IMR-90 (cell line): ENCODE measurements at regions not wholly inside any gene's neighbourhood (a gene's known extent, or its start where the extent isn't known, plus 50 kb on each side); places are given as distances from the start of the nearest gene placed in this dataset.

Experiments used
- ATAC-seq: fragments of 200-7000 bp; cut with Tn5 transposase; 2 replicates; pipeline ENCODE4 v1.9.1; 2020; ENCODE audit warnings: low read depth, mild to moderate bottlenecking, moderate library complexity
- BruUV-seq: library from RNA; stranded (reverse); fragments of 400-500 nt; replicated peaks from 2 replicates; lab custom pipeline; 2021; lab: Mats Ljungman, UMichigan
- CTCF ChIA-PET: fragments of 300-600 bp; formaldehyde crosslinking; extraction: SDS; loops from one replicate; lab custom pipeline; 2021; ENCODE audit warnings: antibody characterized with exemption; lab: Yijun Ruan, JAX
- POLR2A ChIA-PET: fragments of 300-600 bp; sonication (Branson Sonifier 250); formaldehyde crosslinking; loops from one replicate; lab custom pipeline; 2022; ENCODE audit warnings: antibody characterized with exemption; ENCODE audit not compliant: unreplicated experiment; lab: Charles Lee
- DNase-seq: peaks from one replicate; pipeline ENCODE4 v3.0.0; 2013
- H2AFZ ChIP-seq: replicated peaks from 2 replicates; pipeline ENCODE3; 2013; ENCODE audit warnings: low read length, mild to moderate bottlenecking; ENCODE audit not compliant: poor library complexity
- H2AK5ac ChIP-seq: 2 replicates; pipeline ENCODE4 v1.6.1; 2013; ENCODE audit warnings: low read depth, low read length, inconsistent platforms
- H2AK9ac ChIP-seq: replicated peaks from 2 replicates; pipeline ENCODE3; 2013; ENCODE audit warnings: mild to moderate bottlenecking, low read depth, low read length, moderate library complexity; ENCODE audit not compliant: poor library complexity
- H2BK120ac ChIP-seq: 2 replicates; pipeline ENCODE4 v1.6.1; 2013; ENCODE audit warnings: low read depth, low read length, inconsistent platforms
- H2BK15ac ChIP-seq: 3 replicates; pipeline ENCODE4 v1.6.1; 2013; ENCODE audit warnings: low read depth, low read length, inconsistent platforms
- H2BK20ac ChIP-seq: 2 replicates; pipeline ENCODE4 v1.6.1; 2013; ENCODE audit warnings: low read depth, mild to moderate bottlenecking, inconsistent platforms, low read length, moderate library complexity
- H2BK5ac ChIP-seq: 2 replicates; pipeline ENCODE4 v1.6.1; 2013; ENCODE audit warnings: mild to moderate bottlenecking, low read depth, low read length, inconsistent platforms; ENCODE audit not compliant: poor library complexity, severe bottlenecking
- H3K14ac ChIP-seq: replicated peaks from 2 replicates; pipeline ENCODE4 v1.6.1; 2013; ENCODE audit warnings: low read depth, low read length, inconsistent platforms
- H3K18ac ChIP-seq: 2 replicates; pipeline ENCODE4 v1.6.1; 2013; ENCODE audit warnings: low read depth, low read length, control low read depth
- H3K23ac ChIP-seq: 2 replicates; pipeline ENCODE4 v1.6.1; 2013; ENCODE audit warnings: low read depth, low read length, inconsistent platforms
- H3K27ac ChIP-seq: 2 replicates; pipeline ENCODE4 v1.5.1; 2013; ENCODE audit warnings: mild to moderate bottlenecking, control low read depth, low read length; ENCODE audit not compliant: insufficient read depth
- H3K27me3 ChIP-seq: 2 replicates; pipeline ENCODE4 v1.6.1; 2013; ENCODE audit warnings: low read length; ENCODE audit not compliant: control insufficient read depth, insufficient read depth
- H3K36me3 ChIP-seq: 2 replicates; pipeline ENCODE4 v1.6.1; 2013; ENCODE audit warnings: low read length, mixed read lengths; ENCODE audit not compliant: control insufficient read depth, insufficient read depth
- H3K4ac ChIP-seq: 2 replicates; pipeline ENCODE4 v1.6.1; 2013; ENCODE audit warnings: low read depth, low read length, inconsistent platforms
- H3K4me1 ChIP-seq: 2 replicates; pipeline ENCODE4 v1.6.1; 2013; ENCODE audit warnings: low read length, mixed read lengths; ENCODE audit not compliant: control insufficient read depth, insufficient read depth
- H3K4me2 ChIP-seq: 2 replicates; pipeline ENCODE4 v1.6.1; 2013; ENCODE audit warnings: low read depth, mild to moderate bottlenecking, control low read depth, low read length, moderate library complexity
- H3K4me3 ChIP-seq: 2 replicates; pipeline ENCODE4 v1.5.1; 2013; ENCODE audit warnings: low read depth, mild to moderate bottlenecking, control low read depth, low read length, moderate library complexity; ENCODE audit not compliant: insufficient read depth
- H3K56ac ChIP-seq: 2 replicates; pipeline ENCODE4 v1.6.1; 2013; ENCODE audit warnings: low read length, inconsistent platforms; ENCODE audit not compliant: insufficient read depth; ENCODE audit errors: extremely low read depth
- H3K79me1 ChIP-seq, 2 experiments: 2 replicates each; pipeline ENCODE4 v1.6.1; 2013; ENCODE audit warnings: low read length in 2 of 2, inconsistent platforms in 1 of 2, low read depth in 1 of 2
- H3K9ac ChIP-seq: 2 replicates; pipeline ENCODE4 v1.6.1; 2013; ENCODE audit warnings: low read depth, low read length, control low read depth
- H3K9me1 ChIP-seq: 2 replicates; pipeline ENCODE4 v1.6.1; 2013; ENCODE audit warnings: low read length, inconsistent platforms; ENCODE audit not compliant: insufficient read depth
- H3K9me3 ChIP-seq: 2 replicates; pipeline ENCODE4 v1.6.1; 2013; ENCODE audit warnings: low read length; ENCODE audit not compliant: control insufficient read depth, insufficient read depth
- H4K20me1 ChIP-seq: 2 replicates; pipeline ENCODE4 v1.6.1; 2013; ENCODE audit warnings: low read length, inconsistent platforms; ENCODE audit not compliant: insufficient read depth
- H4K5ac ChIP-seq: 2 replicates; pipeline ENCODE4 v1.6.1; 2013; ENCODE audit warnings: mild to moderate bottlenecking, low read depth, low read length, control low read depth
- H4K8ac ChIP-seq, 2 experiments: 2 replicates each; pipeline ENCODE4 v1.6.1; 2013; ENCODE audit warnings: low read depth in 2 of 2, low read length in 2 of 2, control low read depth in 1 of 2, inconsistent platforms in 1 of 2
- H4K91ac ChIP-seq: 2 replicates; pipeline ENCODE4 v1.6.1; 2013; ENCODE audit warnings: low read depth, low read length, inconsistent platforms; ENCODE audit not compliant: insufficient read depth
- BHLHE40 ChIP-seq: fragments of 150-350 bp; IDR thresholded peaks from 2 replicates; pipeline ENCODE4 v1.6.1; 2016; ENCODE audit warnings: mild to moderate bottlenecking, low read depth, low read length
- CHD1 ChIP-seq: IDR thresholded peaks from 2 replicates; pipeline ENCODE4 v1.6.1; 2012; ENCODE audit warnings: low read depth, low read length, improper control_type of control experiment
- CTCF ChIP-seq: conservative IDR thresholded peaks from 2 replicates; pipeline ENCODE4 v1.5.1; 2012; ENCODE audit warnings: mild to moderate bottlenecking, low read depth, low read length, improper control_type of control experiment
- ELK1 ChIP-seq: fragments of 150-350 bp; IDR thresholded peaks from 2 replicates; pipeline ENCODE4 v1.6.1; 2016; ENCODE audit warnings: low read depth, mild to moderate bottlenecking, low read length, moderate library complexity, borderline replicate concordance
- FOS ChIP-seq: fragments of 150-350 bp; IDR thresholded peaks from 2 replicates; pipeline ENCODE4 v1.6.1; 2016; ENCODE audit warnings: low read depth, low read length
- MAFK ChIP-seq: IDR thresholded peaks from 2 replicates; pipeline ENCODE4 v1.6.1; 2012; ENCODE audit warnings: low read depth, low read length, improper control_type of control experiment
- MAZ ChIP-seq: IDR thresholded peaks from 2 replicates; pipeline ENCODE4 v1.6.1; 2012; ENCODE audit warnings: low read depth, mild to moderate bottlenecking, low read length, improper control_type of control experiment, moderate library complexity, borderline replicate concordance
- MXI1 ChIP-seq: IDR thresholded peaks from 2 replicates; pipeline ENCODE4 v1.6.1; 2012; ENCODE audit warnings: low read depth, mild to moderate bottlenecking, low read length, moderate library complexity, borderline replicate concordance
- NFE2L2 ChIP-seq: fragments of 150-350 bp; IDR thresholded peaks from 2 replicates; pipeline ENCODE4 v1.6.1; 2016; ENCODE audit warnings: low read depth, mild to moderate bottlenecking, low read length
- POLR2A ChIP-seq: IDR thresholded peaks from 2 replicates; pipeline ENCODE4 v1.6.1; 2012; ENCODE audit warnings: mild to moderate bottlenecking, low read depth, low read length
- RAD21 ChIP-seq: IDR thresholded peaks from 2 replicates; pipeline ENCODE4 v1.6.1; 2012; ENCODE audit warnings: low read length, improper control_type of control experiment
- RCOR1 ChIP-seq: IDR thresholded peaks from 2 replicates; pipeline ENCODE4 v1.6.1; 2012; ENCODE audit warnings: mild to moderate bottlenecking, low read length, improper control_type of control experiment; ENCODE audit not compliant: insufficient replicate concordance
- RFX5 ChIP-seq: IDR thresholded peaks from 2 replicates; pipeline ENCODE4 v1.8.0; 2012; ENCODE audit warnings: low read depth, mild to moderate bottlenecking, low read length, moderate library complexity
- SMC3 ChIP-seq: fragments of 150-350 bp; IDR thresholded peaks from 2 replicates; pipeline ENCODE4 v1.6.1; 2016; ENCODE audit warnings: low read depth, mild to moderate bottlenecking, antibody characterized with exemption, low read length, moderate library complexity
- USF2 ChIP-seq: fragments of 150-350 bp; IDR thresholded peaks from 2 replicates; pipeline ENCODE4 v1.6.1; 2017; ENCODE audit warnings: mild to moderate bottlenecking, antibody characterized with exemption, low read length, low read depth
- WGBS, 2 experiments: methylation state at CpG; one replicate each; pipeline versions ENCODE4 v1.1.5 to v1.1.7; 2013; ENCODE audit warnings: missing lambda C conversion rate in 2 of 2; ENCODE audit not compliant: insufficient read length in 1 of 2; ENCODE audit errors: extremely low coverage in 2 of 2; 5-methylcytosine and 5-hydroxymethylcytosine counted together
- dilution Hi-C: fragments of 300-500 bp; cut with HindIII; formaldehyde crosslinking; loops from one replicate; pipeline ENCODE4 v1.14.3; 2018; ENCODE audit warnings: low sequenced_read_pairs; ENCODE audit not compliant: unreplicated experiment
- in situ Hi-C: fragments of 300-500 bp; cut with MboI; formaldehyde crosslinking; loops from 3 replicates; pipeline ENCODE4 v1.14.3; 2019; ENCODE audit warnings: low sequenced_read_pairs, inconsistent platforms, mixed read lengths
- intact Hi-C: fragments of 100-400 bp; cut with micrococcal nuclease; formaldehyde crosslinking; loops from 2 replicates; pipeline ENCODE4 v1.10.0; 2022

- H2BK20ac ChIP-seq, result no peak overlapping the region
- no peak for DNase-seq
Observed at GRCh38 chr3:102595057-102595456, 160.2 kb downstream of the ZPLD1 start.

More at GRCh38 chr3:102595057-102595456, 160.2 kb downstream of the ZPLD1 start:
- H2AK5ac ChIP-seq, result no peak overlapping the region
- no peaks in the 10 kb centered on the region for H3K36me3 ChIP-seq
- TF ChIP-seq RAD21 (no peak), SMC3 (no peak), MAFK (no peak), MAZ (no peak), MXI1 (no peak), FOS (no peak), NFE2L2 (no peak), RFX5 (no peak), ELK1 (no peak), BHLHE40 (no peak), POLR2A (no peak), CHD1 (no peak), USF2 (no peak), CTCF (no peak), RCOR1 (no peak)
- H3K79me1 ChIP-seq, result no peaks in the 10 kb centered on the region
- no peaks in the 10 kb centered on the region for H3K9me1 ChIP-seq
- no peak overlapping the region for H4K91ac ChIP-seq
- dilution Hi-C loops, result no loop called here
- no peak overlapping the region for H3K14ac ChIP-seq
- H3K27ac ChIP-seq, result no peak overlapping the region
- no peak overlapping the region for H2BK120ac ChIP-seq
- H3K23ac ChIP-seq, result no peak overlapping the region
- no peak overlapping the region for H3K56ac ChIP-seq
- H3K4ac ChIP-seq, result no peak overlapping the region
- no peak overlapping the region for H3K4me3 ChIP-seq
- H3K4me2 ChIP-seq, result no peak overlapping the region
- no peak overlapping the region for H4K5ac ChIP-seq
- ChIA-PET POLR2A (no interaction called here), CTCF (interaction anchor here (0.6 kb wide), 1 partner anchor 181 kb away, joined by 3 read pairs; no protein-coding TSS in a partner anchor)
- H3K9ac ChIP-seq, result no peak overlapping the region
- no peak overlapping the region for H3K18ac ChIP-seq
- no TSS peak for BruUV-seq
- H3K9me3 ChIP-seq, result no peaks in the 10 kb centered on the region
- no peak overlapping the region for H2AK9ac ChIP-seq
- no peaks in the 10 kb centered on the region for H4K20me1 ChIP-seq
- 30% methylated on average over 2 of the region's 3 CpGs; no CpG with 5 or more reads in 1 of the 2 experiments for WGBS, 2 experiments
- no peak overlapping the region for H4K8ac ChIP-seq
- H2AFZ ChIP-seq, result no peak overlapping the region
- no peak overlapping the region for H2BK15ac ChIP-seq
- intact Hi-C loops, result no loop called here
- H3K27me3 ChIP-seq, result no peaks in the 10 kb centered on the region
- H3K4me1 ChIP-seq, result no peaks in the 10 kb centered on the region
- in situ Hi-C loops, result no loop called here
- H2BK5ac ChIP-seq, result no peak overlapping the region
- no peak for ATAC-seq
